CD4-positive, alpha-beta T cell (primary cell): ENCODE measurements at regions not wholly inside any gene's neighbourhood (a gene's known extent, or its start where the extent isn't known, plus 50 kb on each side); places are given as distances from the start of the nearest gene placed in this dataset.

Source experiments
- ATAC-seq: fragments of 200-7000 bp; cut with Tn5 transposase; one replicate; pipeline ENCODE4 v1.10.0; 2022; ENCODE audit warnings: mild to moderate bottlenecking; ENCODE audit not compliant: poor library complexity
- CTCF ChIA-PET: fragments of 350-600 bp; sonication (Branson Sonifier 250); formaldehyde crosslinking; loops from one replicate; lab custom pipeline; 2021; ENCODE audit warnings: antibody characterized with exemption, inconsistent platforms; lab: Charles Lee
- POLR2A ChIA-PET: fragments of 350-600 bp; sonication (Branson Sonifier 250); formaldehyde crosslinking; loops from one replicate; lab custom pipeline; 2021; ENCODE audit warnings: antibody characterized with exemption, inconsistent platforms; lab: Charles Lee
- DNase-seq, 14 experiments: peaks; one replicate each; pipeline ENCODE4 v3.0.0-alpha.2; 2013 to 2020; ENCODE audit warnings: mixed read lengths in 2 of 14
- H3K27ac ChIP-seq, 2 donors: one replicate each; pipeline versions ENCODE4 v1.5.1 to v1.7.0; 2013; ENCODE audit warnings: low read length in 2 of 2, low read depth in 1 of 2, mild to moderate bottlenecking in 1 of 2
- H3K27me3 ChIP-seq, 2 experiments: 1 replicate in 1 of 2; 2 replicates in 1 of 2; pipeline versions ENCODE4 v1.6.1 to v1.7.0; 2013; ENCODE audit warnings: low read length in 2 of 2, control low read depth in 1 of 2, mild to moderate bottlenecking in 1 of 2, moderate library complexity in 1 of 2; ENCODE audit not compliant: insufficient read depth in 2 of 2, control insufficient read depth in 1 of 2
- H3K36me3 ChIP-seq: one replicate; pipeline ENCODE4 v1.6.1; 2013; ENCODE audit warnings: low read length, control low read depth; ENCODE audit not compliant: insufficient read depth
- H3K4me1 ChIP-seq: one replicate; pipeline ENCODE4 v1.6.1; 2013; ENCODE audit warnings: low read length, control low read depth; ENCODE audit not compliant: insufficient read depth
- H3K4me3 ChIP-seq: one replicate; pipeline ENCODE4 v1.5.1; 2013; ENCODE audit warnings: mild to moderate bottlenecking, low read length, moderate library complexity
- H3K9me3 ChIP-seq, 2 experiments: 1 replicate in 1 of 2; 2 replicates in 1 of 2; pipeline versions ENCODE4 v1.6.1 to v1.7.0; 2013; ENCODE audit warnings: low read length in 2 of 2, mild to moderate bottlenecking in 2 of 2, control low read depth in 1 of 2, moderate library complexity in 1 of 2; ENCODE audit not compliant: control insufficient read depth in 1 of 2, insufficient read depth in 1 of 2
- H3K27ac Mint-ChIP-seq: one replicate; pipeline ENCODE4 v1.8.0; 2020; ENCODE audit warnings: mixed read lengths
- H3K27me3 Mint-ChIP-seq: one replicate; pipeline ENCODE4 v1.8.0; 2021; ENCODE audit warnings: mixed read lengths
- H3K36me3 Mint-ChIP-seq: one replicate; pipeline ENCODE4 v1.8.0; 2021; ENCODE audit warnings: low read depth, mixed read lengths
- H3K4me1 Mint-ChIP-seq: one replicate; pipeline ENCODE4 v1.8.0; 2021; ENCODE audit warnings: low read depth, mixed read lengths
- H3K4me3 Mint-ChIP-seq: one replicate; pipeline ENCODE4 v1.8.0; 2020; ENCODE audit warnings: mild to moderate bottlenecking, mixed read lengths
- H3K9me3 Mint-ChIP-seq: one replicate; pipeline ENCODE4 v1.8.0; 2020; ENCODE audit warnings: mixed read lengths
- CTCF ChIP-seq: fragments of 200-600 bp; IDR thresholded peaks from one replicate; pipeline ENCODE4 v1.8.0; 2022; ENCODE audit warnings: antibody characterized with exemption, mild to moderate bottlenecking
- intact Hi-C, 2 experiments: fragments of 100-400 bp; cut with DNase I in 1 of 2; cut with micrococcal nuclease in 1 of 2; formaldehyde crosslinking; loops; one replicate each; pipeline versions ENCODE4 v1.15.1 to v1.9.0; 2023 to 2025; cut with DNase I, micrococcal nuclease

GRCh38 chr4:164039482-164039881, 545.0 kb downstream of the TMA16 start:
- no peaks in the 10 kb centered on the region for H3K4me1 Mint-ChIP-seq
- no peaks in the 10 kb centered on the region for H3K36me3 Mint-ChIP-seq
- ChIA-PET CTCF (no interaction called here), POLR2A (no interaction called here)
- H3K27ac Mint-ChIP-seq = no peak overlapping the region
- H3K27me3 Mint-ChIP-seq = no peaks in the 10 kb centered on the region
- no peak for TF ChIP-seq CTCF
- Histone ChIP-seq H3K27ac (no peak overlapping the region), H3K4me3 (no peak overlapping the region), H3K36me3 (no peaks in the 10 kb centered on the region), H3K27me3 (no peaks in the 10 kb centered on the region), H3K4me1 (no peaks in the 10 kb centered on the region), H3K9me3 (peaks cover 7 to 8% of the 10 kb centered on the region in 2 experiments)
- peaks cover 11% of the 10 kb centered on the region for H3K9me3 Mint-ChIP-seq
- no peak overlapping the region for H3K4me3 Mint-ChIP-seq
- intact Hi-C loops = no loop called here
- no peak for DNase-seq
- ATAC-seq = no peak

GRCh38 chr4:164056426-164057142, 562.1 kb downstream of the TMA16 start:
- Mint-ChIP-seq H3K4me1 (no peaks in the 10 kb centered on the region), H3K4me3 (no peak overlapping the region), H3K9me3 (no peaks in the 10 kb centered on the region), H3K36me3 (no peaks in the 10 kb centered on the region), H3K27ac (no peak overlapping the region), H3K27me3 (no peaks in the 10 kb centered on the region)
- no peaks in the 10 kb centered on the region for H3K36me3 ChIP-seq
- H3K4me1 ChIP-seq = no peaks in the 10 kb centered on the region
- TF ChIP-seq CTCF = no peak
- CTCF ChIA-PET = no interaction called here
- no peak overlapping the region for H3K27ac ChIP-seq
- intact Hi-C loops = no loop called here
- POLR2A ChIA-PET = no interaction called here
- DNase-seq = no peak
- ATAC-seq = no peak
- no peaks in the 10 kb centered on the region for H3K9me3 ChIP-seq
- no peaks in the 10 kb centered on the region for H3K27me3 ChIP-seq
- no peak overlapping the region for H3K4me3 ChIP-seq

- H3K27me3 ChIP-seq = no peaks in the 10 kb centered on the region
- CTCF ChIA-PET = no interaction called here
- H3K27ac ChIP-seq = no peak overlapping the region
- DNase-seq (no peak), ATAC-seq (no peak)
- intact Hi-C loops = no loop called here
- Mint-ChIP-seq H3K9me3 (no peaks in the 10 kb centered on the region), H3K27ac (no peak overlapping the region), H3K4me1 (no peaks in the 10 kb centered on the region), H3K4me3 (no peak overlapping the region), H3K27me3 (no peaks in the 10 kb centered on the region), H3K36me3 (no peaks in the 10 kb centered on the region)
- H3K36me3 ChIP-seq = no peaks in the 10 kb centered on the region
- POLR2A ChIA-PET = no interaction called here
- TF ChIP-seq CTCF = no peak
- no peak overlapping the region for H3K4me3 ChIP-seq
- H3K4me1 ChIP-seq = no peaks in the 10 kb centered on the region
- H3K9me3 ChIP-seq = no peaks in the 10 kb centered on the region
Observed at GRCh38 chr4:164058776-164059445, 564.4 kb downstream of the TMA16 start.
